CD14-positive monocyte (primary cell): ENCODE measurements at regions not wholly inside any gene's neighbourhood (a gene's known extent, or its start where the extent isn't known, plus 50 kb on each side); places are given as distances from the start of the nearest gene placed in this dataset.

Source experiments
- DNase-seq, 3 donors: peaks; one replicate each; pipeline ENCODE4 v3.0.0-alpha.2; 2011 to 2022
- H2AFZ ChIP-seq: 2 replicates; pipeline ENCODE4 v1.6.0; 2012; ENCODE audit warnings: mild to moderate bottlenecking, low read depth, low read length, inconsistent platforms; ENCODE audit not compliant: insufficient read depth, poor library complexity, severe bottlenecking
- H3K27ac ChIP-seq, 2 donors: 1 replicate in 1 of 2; 2 replicates in 1 of 2; pipeline ENCODE4 v1.5.1; 2012 to 2013; ENCODE audit warnings: low read length in 2 of 2, control low read depth in 1 of 2, inconsistent platforms in 1 of 2, low read depth in 1 of 2, mild to moderate bottlenecking in 1 of 2
- H3K27me3 ChIP-seq, 2 donors: one replicate each; pipeline versions ENCODE4 v1.6.0 to v1.6.1; 2011 to 2013; ENCODE audit warnings: low read length in 2 of 2; ENCODE audit not compliant: control insufficient read depth in 2 of 2, insufficient read depth in 2 of 2
- H3K36me3 ChIP-seq, 2 donors: replicated peaks in 1 of 2; 1 replicate in 1 of 2; 2 replicates in 1 of 2; pipeline versions ENCODE4 v1.5.1 to v1.6.1; 2012 to 2013; ENCODE audit warnings: low read length in 2 of 2, control low read depth in 1 of 2, inconsistent platforms in 1 of 2, mild to moderate bottlenecking in 1 of 2; ENCODE audit not compliant: insufficient read depth in 2 of 2, control insufficient read depth in 1 of 2
- H3K4me1 ChIP-seq, 2 donors: 1 replicate in 1 of 2; 2 replicates in 1 of 2; pipeline versions ENCODE4 v1.5.1 to v1.6.1; 2012 to 2013; ENCODE audit warnings: low read length in 2 of 2, control low read depth in 1 of 2, inconsistent platforms in 1 of 2, mild to moderate bottlenecking in 1 of 2, moderate library complexity in 1 of 2; ENCODE audit not compliant: insufficient read depth in 2 of 2, control insufficient read depth in 1 of 2
- H3K4me2 ChIP-seq: replicated peaks from 2 replicates; pipeline ENCODE3; 2012; ENCODE audit warnings: low read length, moderate library complexity, mild to moderate bottlenecking; ENCODE audit not compliant: poor library complexity, severe bottlenecking; ENCODE audit errors: extremely low read depth
- H3K4me3 ChIP-seq, 3 experiments: fragments of 200-600 bp in 1 of 3; sonication (generic) in 1 of 3; replicated peaks in 1 of 3; 1 replicate in 2 of 3; 2 replicates in 1 of 3; pipeline ENCODE4 v1.5.1; 2011 to 2013; ENCODE audit warnings: low read length in 3 of 3, mild to moderate bottlenecking in 3 of 3, control low read depth in 2 of 3, low read depth in 2 of 3, inconsistent platforms in 1 of 3, moderate library complexity in 1 of 3
- H3K79me2 ChIP-seq: 2 replicates; pipeline ENCODE4 v1.6.0; 2012; ENCODE audit warnings: mild to moderate bottlenecking, control low read depth, inconsistent platforms, low read length, moderate library complexity; ENCODE audit not compliant: insufficient read depth
- H3K9ac ChIP-seq: 2 replicates; pipeline ENCODE4 v1.6.0; 2017; ENCODE audit warnings: low read length, mild to moderate bottlenecking; ENCODE audit not compliant: insufficient read depth, poor library complexity, severe bottlenecking
- H3K9me3 ChIP-seq, 2 donors: replicated peaks in 1 of 2; 1 replicate in 1 of 2; 2 replicates in 1 of 2; pipeline versions ENCODE4 v1.5.1 to v1.6.1; 2012 to 2013; ENCODE audit warnings: low read length in 2 of 2, control low read depth in 1 of 2; ENCODE audit not compliant: control insufficient read depth in 1 of 2, insufficient read depth in 1 of 2
- H4K20me1 ChIP-seq: 2 replicates; pipeline ENCODE4 v1.6.0; 2012; ENCODE audit warnings: mild to moderate bottlenecking, low read length, control low read depth, moderate library complexity; ENCODE audit not compliant: insufficient read depth
- H3K27ac Mint-ChIP-seq, 7 donors: one replicate each; pipeline ENCODE4 v1.8.0; 2020; ENCODE audit warnings: mild to moderate bottlenecking in 7 of 7, mixed read lengths in 7 of 7, moderate library complexity in 6 of 7, inconsistent platforms in 2 of 7
- H3K27me3 Mint-ChIP-seq, 3 donors: one replicate each; pipeline ENCODE4 v1.8.0; 2021 to 2022; ENCODE audit warnings: low read depth in 3 of 3, mild to moderate bottlenecking in 3 of 3, mixed read lengths in 3 of 3, moderate library complexity in 3 of 3, inconsistent platforms in 1 of 3
- H3K36me3 Mint-ChIP-seq, 2 donors: one replicate each; pipeline ENCODE4 v1.8.0; 2020; ENCODE audit warnings: mixed read lengths in 2 of 2, inconsistent platforms in 1 of 2, mild to moderate bottlenecking in 1 of 2
- H3K4me1 Mint-ChIP-seq: one replicate; pipeline ENCODE4 v1.8.0; 2020; ENCODE audit warnings: mild to moderate bottlenecking, mixed read lengths
- H3K4me3 Mint-ChIP-seq, 2 donors: one replicate each; pipeline ENCODE4 v1.8.0; 2020; ENCODE audit warnings: mild to moderate bottlenecking in 2 of 2, mixed read lengths in 2 of 2, moderate library complexity in 1 of 2
- H3K9me3 Mint-ChIP-seq, 7 donors: one replicate each; pipeline ENCODE4 v1.8.0; 2020 to 2022; ENCODE audit warnings: mixed read lengths in 7 of 7, mild to moderate bottlenecking in 6 of 7, moderate library complexity in 6 of 7, inconsistent platforms in 2 of 7
- CTCF ChIP-seq: fragments of 200-600 bp; IDR thresholded peaks from one replicate; pipeline ENCODE4 v1.8.0; 2022; ENCODE audit warnings: antibody characterized with exemption, mild to moderate bottlenecking
- WGBS: methylation state at CpG from one replicate; pipeline ENCODE4 v1.1.5; 2013; ENCODE audit warnings: missing lambda C conversion rate; ENCODE audit not compliant: insufficient coverage; 5-methylcytosine and 5-hydroxymethylcytosine counted together
- intact Hi-C, 2 donors: fragments of 100-400 bp; cut with micrococcal nuclease; formaldehyde crosslinking; loops; one replicate each; pipeline versions ENCODE4 v1.15.0 to v1.15.1; 2023

GRCh38 chr5:77855369-77855768 is 79.2 kb upstream of the TBCA start:
- no peak for DNase-seq
- no CpG with 5 or more reads among the region's 3 CpGs for WGBS
- no peak overlapping the region for H2AFZ ChIP-seq
- Mint-ChIP-seq H3K27ac (no peak overlapping the region), H3K4me3 (no peak overlapping the region), H3K36me3 (peaks cover 11 to 13% of the 10 kb centered on the region in 2 donors), H3K27me3 (peaks cover 17 to 66% (median 35%) of the 10 kb centered on the region in 3 donors), H3K9me3 (peaks cover 0 to 15% (median 10%) of the 10 kb centered on the region in 7 donors), H3K4me1 (peaks cover 28% of the 10 kb centered on the region)
- H3K27me3 ChIP-seq, result peaks cover 13 to 53% of the 10 kb centered on the region in 2 donors
- H3K9ac ChIP-seq, result no peak overlapping the region
- H3K4me2 ChIP-seq, result no peak overlapping the region
- intact Hi-C loops, result no loop called here
- H3K27ac ChIP-seq, result no peak overlapping the region
- peaks cover 17 to 20% of the 10 kb centered on the region in 2 donors for H3K4me1 ChIP-seq
- no peak overlapping the region for H3K4me3 ChIP-seq
- H4K20me1 ChIP-seq, result no peaks in the 10 kb centered on the region
- TF ChIP-seq CTCF, result no peak
- H3K36me3 ChIP-seq, result no peaks in the 10 kb centered on the region
- no peaks in the 10 kb centered on the region for H3K79me2 ChIP-seq
- no peaks in the 10 kb centered on the region for H3K9me3 ChIP-seq

GRCh38 chr5:77853353-77853907 is 77.3 kb upstream of the TBCA start:
- Mint-ChIP-seq H3K4me1 (peaks cover 28% of the 10 kb centered on the region), H3K27ac (no peak overlapping the region), H3K9me3 (peaks cover 0 to 15% (median 10%) of the 10 kb centered on the region in 7 donors), H3K4me3 (peak overlapping the region in 1 of 2 donors; percentile 90), H3K27me3 (peaks cover 22 to 79% (median 37%) of the 10 kb centered on the region in 3 donors), H3K36me3 (peaks cover 11 to 15% of the 10 kb centered on the region in 2 donors)
- intact Hi-C loops, result no loop called here
- no peaks in the 10 kb centered on the region for H4K20me1 ChIP-seq
- H3K36me3 ChIP-seq, result no peaks in the 10 kb centered on the region
- no peak overlapping the region for H3K9ac ChIP-seq
- no peak for DNase-seq
- no peak overlapping the region for H2AFZ ChIP-seq
- no peak overlapping the region for H3K4me2 ChIP-seq
- no peaks in the 10 kb centered on the region for H3K9me3 ChIP-seq
- WGBS, result no CpG with 5 or more reads among the region's 2 CpGs
- H3K4me1 ChIP-seq, result peaks cover 17 to 20% of the 10 kb centered on the region in 2 donors
- H3K79me2 ChIP-seq, result no peaks in the 10 kb centered on the region
- H3K27me3 ChIP-seq, result peaks cover 13 to 57% of the 10 kb centered on the region in 2 donors
- no peak for TF ChIP-seq CTCF
- H3K4me3 ChIP-seq, result no peak overlapping the region
- H3K27ac ChIP-seq, result no peak overlapping the region
